ENCODE measurements at regions not wholly inside any gene's neighbourhood (a gene's known extent, or its start where the extent isn't known, plus 50 kb on each side); places are given as distances from the start of the nearest gene placed in this dataset.

GRCh38 chr3:168285506-168285905 lies 189.8 kb upstream of the GOLIM4 start:
- intact Hi-C loops (cut with micrococcal nuclease), result no loop called here
- no peaks in the 10 kb centered on the region for H3K9me2 ChIP-seq (ENCODE audit: insufficient read depth)
- H3K9me3 ChIP-seq (ENCODE audit: control insufficient read depth in 1 of 2, insufficient read depth in 1 of 2, low read depth in 1 of 2, low read length in 2 of 2), result no peaks in the 10 kb centered on the region
- ChIA-PET RAD21 (ENCODE audit: low non-redundant PET in 1 of 2, low total read pairs in 2 of 2, uncharacterized antibody in 2 of 2, unreplicated experiment in 2 of 2) (no interaction called here), CTCF (no interaction called here), POLR2A (no interaction called here)
- no peak overlapping the region for H3K4me3 ChIP-seq (replicated peaks in 1 of 2; ENCODE audit: low read depth in 1 of 2, low read length in 2 of 2)
- no peak overlapping the region for H2AFZ ChIP-seq (ENCODE audit: low read depth, low read length, poor library complexity, severe bottlenecking)
- no peak overlapping the region for H3K9ac ChIP-seq (ENCODE audit: low read length)
- H3K4me2 ChIP-seq (ENCODE audit: low read length), result no peak overlapping the region
- no peaks in the 10 kb centered on the region for H3K36me3 ChIP-seq (ENCODE audit: control insufficient read depth in 1 of 2, insufficient read depth in 2 of 2, low read length in 2 of 2)
- no peak overlapping the region for H3K27ac ChIP-seq (ENCODE audit: low read depth, low read length)
- BruUV-seq (replicated peaks), result no TSS peak
- DNase-seq (ENCODE audit: low read depth, low spot score) (no peak), ATAC-seq (no peak)
- TF ChIP-seq EZH2 (IDR thresholded peaks at IDR 0.05) (no peak), POLR2A (IDR thresholded peaks at IDR 0.05; ENCODE audit: borderline replicate concordance, extremely low read depth, insufficient read depth, insufficient read length) (no peak), CEBPB (IDR thresholded peaks at IDR 0.05; ENCODE audit: low read depth) (no peak), MAX (IDR thresholded peaks at IDR 0.05) (no peak), SRF (IDR thresholded peaks at IDR 0.05; ENCODE audit: low read depth) (no peak), EGR1 (IDR thresholded peaks at IDR 0.05; ENCODE audit: low read depth) (no peak), SIN3A (IDR thresholded peaks at IDR 0.05; ENCODE audit: low read depth) (no peak), RAD21 (IDR thresholded peaks at IDR 0.05; ENCODE audit: low read depth) (no peak), JUND (IDR thresholded peaks at IDR 0.05) (no peak), FOSL1 (IDR thresholded peaks at IDR 0.05; ENCODE audit: low read depth) (no peak), YY1 (IDR thresholded peaks at IDR 0.05; ENCODE audit: extremely low read depth, insufficient replicate concordance, low read depth, low read length) (no peak), ZNF274 (IDR thresholded peaks at IDR 0.05; ENCODE audit: low read depth, low read length) (no peak)
- no peaks in the 10 kb centered on the region; the same call in 1 of the 2 replicates for H4K20me1 ChIP-seq (ENCODE audit: insufficient read depth)
- no peaks in the 10 kb centered on the region for H3K79me2 ChIP-seq (ENCODE audit: insufficient read depth, low read length)
- H3K27me3 ChIP-seq (ENCODE audit: insufficient read depth, low read length), result peaks cover 12% of the 10 kb centered on the region; the same call in 1 of the 2 replicates
- no peaks in the 10 kb centered on the region for H3K4me1 ChIP-seq (ENCODE audit: control insufficient read depth in 1 of 2, insufficient read depth in 2 of 2, low read length in 2 of 2)

DNA sequence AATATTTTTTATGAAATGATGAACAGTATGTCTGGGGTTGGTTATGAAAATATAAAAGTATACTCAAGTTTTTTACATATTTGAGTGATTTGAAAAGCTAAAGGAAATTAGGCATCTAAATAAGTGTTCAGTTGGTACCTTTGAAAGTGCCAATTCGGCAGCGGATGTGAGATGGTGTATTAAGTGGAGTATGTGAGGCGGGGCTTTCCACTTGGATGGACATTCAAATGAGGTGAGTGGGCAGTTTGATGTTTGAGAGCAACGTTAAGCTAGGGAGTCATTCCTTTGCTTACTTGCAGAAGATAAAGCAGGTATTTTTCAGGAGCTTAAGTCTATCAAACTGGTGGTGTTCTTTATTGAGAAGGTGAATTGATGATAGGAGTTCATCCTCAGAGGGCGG lies 189.0 kb upstream of the GOLIM4 start:
- CTCF ChIA-PET, result no interaction called here
- no peaks in the 10 kb centered on the region for H3K79me2 ChIP-seq (ENCODE audit: insufficient read depth, low read length)
- H3K4me3 ChIP-seq (replicated peaks in 1 of 2; ENCODE audit: low read depth in 1 of 2, low read length in 2 of 2), result no peak overlapping the region
- no peak overlapping the region for H3K9ac ChIP-seq (ENCODE audit: low read length)
- H3K9me3 ChIP-seq (ENCODE audit: control insufficient read depth in 1 of 2, insufficient read depth in 1 of 2, low read depth in 1 of 2, low read length in 2 of 2), result no peaks in the 10 kb centered on the region
- H3K36me3 ChIP-seq (ENCODE audit: control insufficient read depth in 1 of 2, insufficient read depth in 2 of 2, low read length in 2 of 2), result no peaks in the 10 kb centered on the region
- no peak overlapping the region for H3K27ac ChIP-seq (ENCODE audit: low read depth, low read length)
- POLR2A ChIA-PET, result no interaction called here
- intact Hi-C loops (cut with micrococcal nuclease), result no loop called here
- no peak overlapping the region for H2AFZ ChIP-seq (ENCODE audit: low read depth, low read length, poor library complexity, severe bottlenecking)
- no peaks in the 10 kb centered on the region for H3K9me2 ChIP-seq (ENCODE audit: insufficient read depth)
- ATAC-seq (no peak), DNase-seq (ENCODE audit: low read depth, low spot score) (no peak)
- no TSS peak for BruUV-seq (replicated peaks)
- H3K4me2 ChIP-seq (ENCODE audit: low read length), result no peak overlapping the region
- peaks cover 15% of the 10 kb centered on the region; the same call in 1 of the 2 replicates for H3K27me3 ChIP-seq (ENCODE audit: insufficient read depth, low read length)
- H3K4me1 ChIP-seq (ENCODE audit: control insufficient read depth in 1 of 2, insufficient read depth in 2 of 2, low read length in 2 of 2), result no peaks in the 10 kb centered on the region
- no peaks in the 10 kb centered on the region; the same call in 1 of the 2 replicates for H4K20me1 ChIP-seq (ENCODE audit: insufficient read depth)
- RAD21 ChIA-PET (ENCODE audit: low non-redundant PET in 1 of 2, low total read pairs in 2 of 2, uncharacterized antibody in 2 of 2, unreplicated experiment in 2 of 2), result no interaction called here
- TF ChIP-seq CBX3 (IDR thresholded peaks at IDR 0.05; ENCODE audit: low read depth) (no peak), REST (IDR thresholded peaks at IDR 0.05; ENCODE audit: low read depth) (no peak), RAD21 (IDR thresholded peaks at IDR 0.05; ENCODE audit: low read depth) (no peak), MAX (IDR thresholded peaks at IDR 0.05) (no peak), FOSL1 (IDR thresholded peaks at IDR 0.05; ENCODE audit: low read depth) (no peak), ZBTB33 (IDR thresholded peaks at IDR 0.05; ENCODE audit: extremely low read depth, insufficient replicate concordance, low read length) (no peak), CEBPB (IDR thresholded peaks at IDR 0.05; ENCODE audit: low read depth) (no peak), TCF7L2 (IDR thresholded peaks at IDR 0.05; ENCODE audit: borderline replicate concordance, extremely low read depth, insufficient read depth, insufficient read length) (no peak), POLR2A (IDR thresholded peaks at IDR 0.05; ENCODE audit: borderline replicate concordance, extremely low read depth, insufficient read depth, insufficient read length) (no peak), JUND (IDR thresholded peaks at IDR 0.05) (no peak)
